Mammary epithelial cell (primary cell): ENCODE measurements at regions not wholly inside any gene's neighbourhood (a gene's known extent, or its start where the extent isn't known, plus 50 kb on each side); places are given as distances from the start of the nearest gene placed in this dataset.

ENCODE experiments used
- CTCF ChIP-seq, 2 donors: IDR thresholded peaks in 1 of 2; conservative IDR thresholded peaks in 1 of 2; 2 replicates each; pipeline ENCODE4 v1.5.1; 2011 to 2012; ENCODE audit warnings: inconsistent platforms in 2 of 2, low read length in 2 of 2, mild to moderate bottlenecking in 2 of 2, control low read depth in 1 of 2, low read depth in 1 of 2; ENCODE audit not compliant: insufficient read depth in 1 of 2; ENCODE audit errors: extremely low read depth in 1 of 2
- EZH2 ChIP-seq: IDR thresholded peaks from 2 replicates; pipeline ENCODE4 v1.6.1; 2012; ENCODE audit warnings: low read length, inconsistent platforms, borderline replicate concordance

- no peak for TF ChIP-seq CTCF (conservative IDR thresholded peaks at IDR 0.05 in 1 of 2, IDR thresholded peaks at IDR 0.05 in 1 of 2; ENCODE audit: extremely low read depth in 1 of 2, insufficient read depth in 1 of 2, low read depth in 1 of 2, low read length in 2 of 2)
- no peak for TF ChIP-seq EZH2
Measured at GRCh38 chr2:63668466-63668865, 79.7 kb downstream of the MDH1 start.
